ENCODE measurements at regions not wholly inside any gene's neighbourhood (a gene's known extent, or its start where the extent isn't known, plus 50 kb on each side); places are given as distances from the start of the nearest gene placed in this dataset.

DNA sequence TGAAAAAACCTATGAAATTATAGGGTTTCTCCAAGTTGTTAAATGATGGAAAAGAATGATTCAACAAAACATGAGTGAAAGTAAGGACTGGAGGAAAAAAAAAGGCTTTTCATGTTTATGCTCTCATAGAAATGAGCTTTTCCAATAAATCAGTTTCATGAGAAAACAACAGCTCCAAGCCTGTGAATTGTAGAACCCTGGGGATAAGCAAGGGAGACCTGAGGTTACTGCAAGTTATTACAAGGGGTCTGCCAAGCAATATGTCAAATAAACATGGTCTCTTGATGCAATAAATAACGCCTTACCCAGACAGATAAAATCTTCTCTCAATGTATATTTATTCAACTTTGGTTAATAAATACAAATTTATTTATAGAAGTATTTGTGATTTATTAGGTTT is 577.9 kb upstream of the GCFC2 start:
- ATAC-seq: no peak
- DNase-seq: no peak
- intact Hi-C loops (cut with DNase I, micrococcal nuclease): no loop called here

DNA sequence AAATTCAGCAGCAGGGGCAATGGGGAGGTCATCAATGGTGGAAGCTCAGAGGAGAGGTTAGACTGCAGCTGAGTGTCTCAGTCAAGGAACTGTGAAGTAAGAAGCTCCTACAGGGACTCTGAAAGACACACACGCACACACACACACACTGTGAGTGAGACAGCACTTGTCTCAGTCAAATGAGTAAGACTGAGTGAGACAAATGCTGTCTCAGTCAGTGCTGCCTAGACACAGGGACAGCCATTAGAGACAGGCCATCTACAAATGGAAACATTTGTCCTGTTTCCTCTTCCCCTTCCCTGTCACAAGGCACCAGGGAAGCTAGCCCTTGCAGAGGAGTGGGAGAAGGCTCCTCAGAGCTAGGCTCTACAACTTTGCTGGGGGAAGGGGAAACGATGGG is 577.4 kb upstream of the GCFC2 start:
- DNase-seq: no peak
- no peak for ATAC-seq
- intact Hi-C loops (cut with DNase I, micrococcal nuclease): no loop called here

DNA sequence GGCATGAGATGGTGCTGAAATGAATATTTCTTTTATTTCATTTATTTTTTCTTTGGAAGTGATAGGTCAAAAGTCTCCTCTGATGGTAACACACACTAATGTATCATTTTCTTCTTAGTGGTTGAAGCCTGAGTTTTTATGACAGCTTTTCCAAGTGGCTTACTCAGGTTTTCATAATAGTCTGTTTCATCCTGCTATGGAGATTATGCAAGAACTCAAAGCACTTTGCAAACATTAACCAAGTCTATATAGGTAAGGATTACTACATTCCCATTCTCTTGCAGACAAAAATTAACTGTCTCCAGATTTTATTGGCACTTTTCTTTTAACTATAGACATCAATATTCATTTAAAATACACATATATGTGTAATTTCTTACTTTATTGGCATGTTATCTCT is 572.6 kb upstream of the GCFC2 start:
- intact Hi-C loops (cut with DNase I, micrococcal nuclease): no loop called here

GRCh38 chr2:76281156-76281841 is 570.6 kb upstream of the GCFC2 start:
- ATAC-seq (no peak), DNase-seq (no peak)
- intact Hi-C loops (cut with DNase I, micrococcal nuclease): no loop called here

More for the DNA sequence above, 572.6 kb upstream of the GCFC2 start:
- ATAC-seq (no peak), DNase-seq (no peak)

DNA sequence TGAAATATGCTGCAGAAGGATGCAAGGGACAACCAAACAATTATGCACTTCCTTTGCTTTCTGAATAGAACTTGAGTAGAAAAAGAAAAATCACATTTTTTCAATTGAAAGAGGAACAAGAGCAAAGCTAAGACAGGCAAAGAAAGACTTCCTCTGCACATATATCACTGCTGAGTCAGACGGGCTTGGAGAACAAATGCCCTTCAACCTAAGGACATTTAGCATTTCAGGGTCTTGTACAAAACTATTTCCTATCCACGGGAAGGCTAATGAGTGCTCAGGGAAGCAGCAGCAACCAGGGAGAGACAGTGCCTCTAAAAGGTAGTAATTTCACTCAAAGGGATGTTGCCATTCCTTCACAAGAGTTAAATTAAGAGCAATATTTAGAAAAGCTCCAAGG is 570.0 kb upstream of the GCFC2 start:
- intact Hi-C loops (cut with DNase I, micrococcal nuclease): no loop called here
- DNase-seq (no peak), ATAC-seq (no peak)

DNA sequence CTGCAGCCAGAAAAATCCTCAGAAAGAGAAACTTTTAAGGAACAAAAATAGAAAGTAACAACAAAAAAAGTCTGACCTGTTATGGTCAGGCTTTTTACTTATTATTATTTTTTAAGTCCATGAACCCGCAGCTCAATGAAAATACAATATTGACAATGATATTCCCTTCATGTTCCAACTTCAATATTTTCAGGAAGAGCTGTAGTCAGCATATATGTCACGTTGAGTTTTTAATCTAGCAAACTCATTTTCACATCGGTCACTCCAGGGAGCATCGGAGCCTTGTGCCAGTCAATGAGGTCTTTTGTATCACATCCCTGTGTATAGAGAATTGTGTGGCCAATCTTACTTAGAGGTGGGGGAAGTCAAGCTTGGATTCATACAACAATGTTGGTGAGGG is 568.4 kb upstream of the GCFC2 start:
- intact Hi-C loops (cut with DNase I, micrococcal nuclease): no loop called here
- ATAC-seq (no peak), DNase-seq (no peak)

DNA sequence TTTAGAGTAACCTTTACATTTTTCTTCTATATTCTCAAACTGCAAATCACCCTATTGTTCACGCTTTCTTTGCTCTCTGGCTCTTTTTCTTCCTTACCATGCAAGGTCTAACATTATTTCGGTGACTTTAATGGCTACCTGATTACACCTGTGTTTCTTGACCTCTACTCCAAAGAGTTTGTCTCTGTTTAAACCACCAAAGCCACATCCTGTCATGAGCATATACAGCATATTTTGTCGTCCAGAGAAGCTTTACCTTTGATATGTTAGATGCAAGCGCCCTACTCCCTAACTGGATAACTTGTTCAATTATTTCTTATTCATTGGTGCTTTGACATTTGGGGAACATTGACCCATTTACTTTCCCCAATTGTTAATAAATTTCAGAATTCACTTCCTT is 565.1 kb upstream of the GCFC2 start:
- DNase-seq (no peak), ATAC-seq (no peak)
- intact Hi-C loops (cut with DNase I, micrococcal nuclease): no loop called here

- ATAC-seq (no peak), DNase-seq (no peak)
- intact Hi-C loops (cut with DNase I, micrococcal nuclease): no loop called here
These were observed 564.0 kb upstream of the GCFC2 start for GRCh38 chr2:76274676-76275075.

GRCh38 chr2:76274160-76274559 is 563.4 kb upstream of the GCFC2 start:
- no peak for ATAC-seq
- DNase-seq: no peak
- intact Hi-C loops (cut with DNase I, micrococcal nuclease): no loop called here

GRCh38 chr2:76270096-76270710 is 559.5 kb upstream of the GCFC2 start:
- intact Hi-C loops (cut with DNase I, micrococcal nuclease): no loop called here
- DNase-seq: no peak
- ATAC-seq: no peak

- ATAC-seq: no peak
- intact Hi-C loops (cut with DNase I, micrococcal nuclease): no loop called here
- DNase-seq: no peak
These were observed 558.3 kb upstream of the GCFC2 start for GRCh38 chr2:76268902-76269620.

DNA sequence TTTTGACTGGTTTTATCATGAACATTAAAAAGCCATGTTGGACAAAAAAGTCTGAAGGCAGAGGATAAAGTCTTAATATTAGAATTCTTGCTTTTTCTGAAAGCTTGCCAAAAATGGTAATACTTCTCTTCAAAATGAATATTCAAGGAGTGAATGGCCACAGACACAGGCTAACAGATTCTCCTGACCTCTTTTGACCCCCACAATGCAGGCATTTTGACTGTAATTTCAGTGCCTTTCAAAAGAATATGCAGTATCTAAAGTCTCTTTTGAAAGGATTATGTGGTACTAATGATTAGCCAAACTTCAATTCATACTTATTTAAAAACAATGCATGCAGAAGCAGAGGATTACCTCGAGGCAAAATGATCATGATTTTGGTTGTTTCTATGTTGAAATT is 557.8 kb upstream of the GCFC2 start:
- ATAC-seq (no peak), DNase-seq (no peak)
- intact Hi-C loops (cut with DNase I, micrococcal nuclease): no loop called here

DNA sequence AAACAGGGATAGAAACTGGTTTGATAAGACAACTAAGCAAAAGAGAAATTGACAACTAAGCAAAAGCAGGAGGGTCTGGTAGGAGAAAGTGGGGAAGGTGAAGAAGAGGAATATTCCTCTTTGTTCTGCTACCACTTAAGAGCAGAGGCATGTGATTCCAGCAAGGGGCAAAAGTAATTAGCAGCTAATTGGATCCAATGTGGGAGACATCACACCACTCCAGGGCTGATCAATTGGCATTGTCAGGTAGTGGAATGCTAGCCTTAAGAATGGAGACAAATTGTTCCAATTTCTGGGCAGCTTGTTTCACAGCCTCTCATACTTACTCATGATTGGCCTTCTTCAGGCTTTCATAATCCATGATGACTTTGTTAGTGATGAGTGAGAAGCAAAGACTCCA is 547.1 kb upstream of the GCFC2 start:
- ATAC-seq (no peak), DNase-seq (no peak)
- intact Hi-C loops (cut with DNase I, micrococcal nuclease): no loop called here

- ATAC-seq (no peak), DNase-seq (no peak)
- intact Hi-C loops (cut with DNase I, micrococcal nuclease): no loop called here
These were observed 545.9 kb upstream of the GCFC2 start for GRCh38 chr2:76256458-76257088.

- DNase-seq: no peak
- intact Hi-C loops (cut with DNase I, micrococcal nuclease): no loop called here
- no peak for ATAC-seq
These were observed 542.0 kb upstream of the GCFC2 start for GRCh38 chr2:76252704-76253103.

DNA sequence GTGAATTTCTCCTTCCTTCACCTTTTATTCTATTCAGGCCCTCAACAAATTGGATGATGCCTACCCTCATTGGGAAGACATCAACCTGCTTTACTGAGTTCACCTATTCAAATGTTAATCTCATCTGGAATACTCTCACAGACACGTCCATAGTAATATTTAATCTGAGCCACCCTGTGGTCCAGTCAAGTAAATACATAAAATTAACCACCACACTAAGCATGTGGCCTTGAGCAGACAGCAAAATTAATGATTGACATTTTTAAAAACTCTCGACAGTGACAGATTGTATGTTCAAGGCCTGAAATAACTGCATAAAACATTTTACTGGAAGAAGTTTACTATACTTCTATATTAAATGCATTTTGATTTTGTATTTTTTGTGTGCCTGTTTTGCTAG is 540.6 kb upstream of the GCFC2 start:
- ATAC-seq (no peak), DNase-seq (no peak)
- intact Hi-C loops (cut with DNase I, micrococcal nuclease): no loop called here

DNA sequence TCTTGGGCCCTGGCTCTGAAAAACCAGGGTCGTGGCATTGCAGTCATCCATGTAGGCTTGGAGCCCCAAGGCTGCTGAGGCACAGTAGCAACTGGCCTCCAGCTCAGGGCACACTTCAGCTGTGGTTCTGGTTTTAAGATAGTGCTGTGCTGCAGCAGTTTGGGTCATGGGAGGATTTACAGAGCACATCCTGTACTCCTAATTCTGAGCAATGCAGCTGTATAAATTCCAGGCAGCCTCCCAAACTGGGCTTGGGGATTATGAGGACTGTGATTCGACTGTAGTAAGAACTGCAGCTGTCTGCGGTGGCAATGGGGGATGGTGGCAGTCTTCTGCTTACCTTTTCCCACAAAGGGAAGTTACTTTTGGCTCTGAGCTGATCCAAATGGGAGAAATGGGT is 536.3 kb upstream of the GCFC2 start:
- ATAC-seq (no peak), DNase-seq (no peak)
- intact Hi-C loops (cut with DNase I, micrococcal nuclease): no loop called here

DNA sequence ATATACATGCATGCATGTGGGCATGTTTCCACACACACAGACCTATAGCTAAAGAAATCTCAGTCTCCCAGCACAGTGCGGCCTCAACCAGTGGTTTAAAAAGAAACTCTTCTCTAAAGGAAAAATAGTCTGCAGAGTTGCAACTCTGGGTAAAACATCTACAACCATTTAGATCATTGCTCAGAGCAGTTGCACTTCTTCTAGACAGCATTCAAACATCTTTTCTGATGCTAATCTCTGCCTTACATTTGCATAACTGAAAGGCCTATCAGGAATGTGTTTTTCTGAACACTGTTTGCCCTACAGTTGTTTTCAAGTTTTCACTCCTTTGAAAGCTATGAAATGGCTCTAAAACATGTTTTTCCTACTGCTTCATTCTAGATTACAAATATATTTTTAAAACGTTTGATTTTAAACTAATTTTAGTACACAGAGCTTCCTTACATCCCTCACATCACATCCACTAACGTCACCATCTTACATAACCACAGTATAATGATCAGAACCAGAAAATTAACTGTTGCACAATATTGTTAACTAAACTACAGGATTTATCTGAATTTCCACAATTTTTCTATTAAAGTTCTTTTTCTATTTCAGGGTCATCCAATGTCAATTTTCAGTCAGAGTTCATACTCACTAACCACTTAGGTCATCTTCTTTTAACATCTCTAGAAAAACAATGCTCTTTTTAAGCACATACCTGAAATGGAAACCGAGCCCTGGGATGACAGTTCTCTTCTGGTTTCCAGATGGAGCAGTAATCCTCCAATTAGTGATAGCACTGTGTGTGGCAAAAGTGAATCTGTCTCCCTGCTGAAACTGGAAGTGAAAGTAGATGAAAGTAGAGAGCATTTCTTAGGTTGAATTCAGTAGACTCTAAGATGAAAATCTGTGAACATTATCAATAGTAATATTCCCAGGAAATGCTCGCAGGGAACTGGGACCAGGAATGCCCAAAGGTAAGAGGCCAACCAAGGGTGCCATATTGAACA is 501.6 kb upstream of the GCFC2 start:
- no peak for ATAC-seq

DNA sequence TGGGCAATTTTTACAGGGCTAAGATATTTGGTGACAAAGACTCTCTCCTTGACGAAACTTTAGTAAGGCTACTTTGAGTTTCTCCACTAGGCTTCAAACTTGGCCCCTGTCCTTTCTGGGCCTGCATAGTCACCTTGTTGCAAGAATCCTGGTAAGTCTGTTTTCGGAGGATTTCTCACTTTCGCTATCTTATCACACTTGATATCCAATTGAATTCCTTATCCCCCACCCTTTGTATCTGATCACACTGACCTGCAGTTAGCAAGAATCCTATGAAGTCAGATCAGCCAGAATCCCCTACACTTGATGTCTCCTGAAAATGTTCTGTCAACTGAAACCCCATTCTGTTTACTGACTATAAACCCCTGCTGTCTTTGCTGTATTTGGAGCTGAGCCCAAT is 499.8 kb upstream of the GCFC2 start:
- ATAC-seq: no peak
- no peak for DNase-seq
- intact Hi-C loops (cut with DNase I, micrococcal nuclease): no loop called here

More for the DNA sequence above, 501.6 kb upstream of the GCFC2 start:
- intact Hi-C loops (cut with DNase I, micrococcal nuclease): no loop called here
- no peak for DNase-seq

Measured in left colon (tissue), 2 donors.